CD4-positive, alpha-beta T cell treated with Interleukin-15 for 4 hours (primary cell): ENCODE measurements at regions not wholly inside any gene's neighbourhood (a gene's known extent, or its start where the extent isn't known, plus 50 kb on each side); places are given as distances from the start of the nearest gene placed in this dataset.

Experiments
- DNase-seq: peaks from one replicate; pipeline ENCODE4 v3.0.0-alpha.2; 2020; ENCODE audit warnings: low spot score

- DNase-seq = no peak
These were observed 265.9 kb downstream of the GLRX3 start for GRCh38 chr10:130401860-130402765.

- DNase-seq = no peak
These were observed 267.2 kb downstream of the GLRX3 start for GRCh38 chr10:130403153-130404075.

- DNase-seq = no peak
These were observed 268.4 kb downstream of the GLRX3 start for GRCh38 chr10:130404476-130405055.

- DNase-seq = no peak
These were observed 270.9 kb downstream of the GLRX3 start for GRCh38 chr10:130407052-130407451.

GRCh38 chr10:130409331-130409730, 273.1 kb downstream of the GLRX3 start:
- no peak for DNase-seq

- DNase-seq = no peak
These were observed 273.7 kb downstream of the GLRX3 start for GRCh38 chr10:130409931-130410330.

- no peak for DNase-seq
These were observed 275.4 kb downstream of the GLRX3 start for GRCh38 chr10:130411496-130412085.

GRCh38 chr10:130412317-130412716, 276.1 kb downstream of the GLRX3 start:
- DNase-seq = no peak

GRCh38 chr10:130416334-130417150, 280.4 kb downstream of the GLRX3 start:
- no peak for DNase-seq

GRCh38 chr10:130418731-130419130, 282.5 kb downstream of the GLRX3 start:
- DNase-seq = no peak

- no peak for DNase-seq
These were observed 285.7 kb downstream of the GLRX3 start for GRCh38 chr10:130421909-130422308.

- DNase-seq = no peak
These were observed 286.5 kb downstream of the GLRX3 start for GRCh38 chr10:130422366-130423324.

- DNase-seq = no peak
These were observed 287.5 kb downstream of the GLRX3 start for GRCh38 chr10:130423455-130424305.

- DNase-seq = no peak
These were observed 288.2 kb downstream of the GLRX3 start for GRCh38 chr10:130424418-130424817.

GRCh38 chr10:130425169-130425568, 289.0 kb downstream of the GLRX3 start:
- no peak for DNase-seq

- DNase-seq = no peak
These were observed 289.8 kb downstream of the GLRX3 start for GRCh38 chr10:130425881-130426435.

GRCh38 chr10:130427216-130427722, 291.1 kb downstream of the GLRX3 start:
- DNase-seq = no peak

- no peak for DNase-seq
These were observed 292.7 kb downstream of the GLRX3 start for GRCh38 chr10:130428936-130429335.
